OCI-LY3 (cell line): ENCODE measurements at regions not wholly inside any gene's neighbourhood (a gene's known extent, or its start where the extent isn't known, plus 50 kb on each side); places are given as distances from the start of the nearest gene placed in this dataset.

Source experiments
- EZH2phosphoT487 ChIP-seq: fragments of 200-600 bp; shearing (Covaris generic); IDR thresholded peaks from 2 replicates; pipeline ENCODE4 v1.6.1; 2018; ENCODE audit warnings: antibody characterized with exemption, mixed run types, low read depth
- TF ChIP-seq, protein P1 (sequence below): fragments of 200-600, 300-600 bp; sonication (generic); IDR thresholded peaks from 2 replicates; pipeline ENCODE4 v1.5.1; 2014; ENCODE audit warnings: antibody characterized with exemption, low read length, low read depth

- TF ChIP-seq, protein P1, sequence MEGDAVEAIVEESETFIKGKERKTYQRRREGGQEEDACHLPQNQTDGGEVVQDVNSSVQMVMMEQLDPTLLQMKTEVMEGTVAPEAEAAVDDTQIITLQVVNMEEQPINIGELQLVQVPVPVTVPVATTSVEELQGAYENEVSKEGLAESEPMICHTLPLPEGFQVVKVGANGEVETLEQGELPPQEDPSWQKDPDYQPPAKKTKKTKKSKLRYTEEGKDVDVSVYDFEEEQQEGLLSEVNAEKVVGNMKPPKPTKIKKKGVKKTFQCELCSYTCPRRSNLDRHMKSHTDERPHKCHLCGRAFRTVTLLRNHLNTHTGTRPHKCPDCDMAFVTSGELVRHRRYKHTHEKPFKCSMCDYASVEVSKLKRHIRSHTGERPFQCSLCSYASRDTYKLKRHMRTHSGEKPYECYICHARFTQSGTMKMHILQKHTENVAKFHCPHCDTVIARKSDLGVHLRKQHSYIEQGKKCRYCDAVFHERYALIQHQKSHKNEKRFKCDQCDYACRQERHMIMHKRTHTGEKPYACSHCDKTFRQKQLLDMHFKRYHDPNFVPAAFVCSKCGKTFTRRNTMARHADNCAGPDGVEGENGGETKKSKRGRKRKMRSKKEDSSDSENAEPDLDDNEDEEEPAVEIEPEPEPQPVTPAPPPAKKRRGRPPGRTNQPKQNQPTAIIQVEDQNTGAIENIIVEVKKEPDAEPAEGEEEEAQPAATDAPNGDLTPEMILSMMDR, result no peak
- TF ChIP-seq EZH2phosphoT487, result no peak
These were observed 55.7 kb downstream of the GLI2 start for GRCh38 chr2:120791243-120791961.
